Natural killer cell (primary cell): ENCODE measurements at regions not wholly inside any gene's neighbourhood (a gene's known extent, or its start where the extent isn't known, plus 50 kb on each side); places are given as distances from the start of the nearest gene placed in this dataset.

Experiments
- ATAC-seq, 3 donors: fragments of 150-1000 bp in 2 of 3; fragments of 200-7000 bp in 1 of 3; cut with Tn5 transposase; 1 replicate in 1 of 3; 2 replicates in 2 of 3; pipeline ENCODE4 v1.10.0; 2021; ENCODE audit warnings: mild to moderate bottlenecking in 2 of 3, moderate library complexity in 2 of 3
- DNase-seq, 2 donors: peaks; one replicate each; pipeline versions ENCODE4 v3.0.0 to v3.0.0-alpha.2; 2013 to 2021; ENCODE audit warnings: mixed read lengths in 1 of 2
- H3K27ac ChIP-seq: one replicate; pipeline ENCODE4 v1.5.1; 2013; ENCODE audit warnings: mild to moderate bottlenecking, low read length
- H3K27me3 ChIP-seq: one replicate; pipeline ENCODE4 v1.6.1; 2013; ENCODE audit warnings: low read length; ENCODE audit not compliant: control insufficient read depth, insufficient read depth
- H3K36me3 ChIP-seq: one replicate; pipeline ENCODE4 v1.6.1; 2013; ENCODE audit warnings: low read length; ENCODE audit not compliant: control insufficient read depth, insufficient read depth
- H3K4me1 ChIP-seq: one replicate; pipeline ENCODE4 v1.6.1; 2013; ENCODE audit warnings: low read length; ENCODE audit not compliant: control insufficient read depth, insufficient read depth
- H3K4me3 ChIP-seq: one replicate; pipeline ENCODE4 v1.5.1; 2013; ENCODE audit warnings: low read length
- H3K9me3 ChIP-seq: one replicate; pipeline ENCODE4 v1.6.1; 2013; ENCODE audit warnings: low read length; ENCODE audit not compliant: control insufficient read depth, insufficient read depth
- H3K27ac Mint-ChIP-seq, 2 donors: one replicate each; pipeline ENCODE4 v1.8.0; 2022; ENCODE audit warnings: mild to moderate bottlenecking in 2 of 2, mixed read lengths in 2 of 2, moderate library complexity in 1 of 2
- H3K27me3 Mint-ChIP-seq, 2 donors: one replicate each; pipeline ENCODE4 v1.8.0; 2022; ENCODE audit warnings: low read depth in 2 of 2, mixed read lengths in 2 of 2
- H3K36me3 Mint-ChIP-seq: one replicate; pipeline ENCODE4 v1.8.0; 2022; ENCODE audit warnings: mixed read lengths
- H3K4me1 Mint-ChIP-seq, 2 donors: one replicate each; pipeline ENCODE4 v1.8.0; 2022; ENCODE audit warnings: mixed read lengths in 2 of 2
- H3K4me3 Mint-ChIP-seq: one replicate; pipeline ENCODE4 v1.8.0; 2022; ENCODE audit warnings: mild to moderate bottlenecking, moderate library complexity, mixed read lengths
- H3K9me3 Mint-ChIP-seq, 2 donors: one replicate each; pipeline ENCODE4 v1.8.0; 2022; ENCODE audit warnings: mixed read lengths in 2 of 2
- CTCF ChIP-seq: fragments of 200-600 bp; IDR thresholded peaks from one replicate; pipeline ENCODE4 v1.8.0; 2022; ENCODE audit warnings: antibody characterized with exemption
- WGBS: methylation state at CpG from one replicate; pipeline ENCODE4 v1.1.7; 2013; ENCODE audit warnings: missing lambda C conversion rate; ENCODE audit not compliant: insufficient coverage; 5-methylcytosine and 5-hydroxymethylcytosine counted together
- intact Hi-C: fragments of 100-400 bp; cut with micrococcal nuclease; formaldehyde crosslinking; loops from one replicate; pipeline ENCODE4 v1.14.2; 2022

GRCh38 chr6:111957623-111958315 lies 84.5 kb upstream of the FYN start:
- Histone ChIP-seq H3K4me1 (no peaks in the 10 kb centered on the region), H3K4me3 (no peak overlapping the region)

DNA sequence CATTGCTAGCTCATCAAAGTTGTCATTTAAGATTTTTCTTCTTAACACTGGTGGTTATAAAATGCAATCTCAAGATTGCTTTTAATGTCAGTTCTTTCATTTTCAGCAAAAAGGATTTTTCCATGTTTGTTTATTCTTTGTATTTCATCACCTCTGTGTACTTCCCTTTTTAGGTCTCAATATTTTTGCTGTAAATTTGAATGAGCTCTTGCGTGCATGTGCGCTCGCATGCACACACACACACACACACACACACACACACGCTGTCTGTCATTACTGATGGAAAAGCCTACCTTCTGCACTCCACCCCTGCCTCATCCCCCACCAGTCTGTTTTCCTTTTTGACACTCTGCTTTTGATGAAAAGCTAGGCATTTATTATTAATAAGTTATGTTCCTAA lies 85.3 kb upstream of the FYN start:
- no peak overlapping the region for H3K4me3 Mint-ChIP-seq
- Histone ChIP-seq H3K4me3 (no peak overlapping the region), H3K27me3 (no peaks in the 10 kb centered on the region), H3K27ac (no peak overlapping the region), H3K4me1 (no peaks in the 10 kb centered on the region), H3K36me3 (no peaks in the 10 kb centered on the region), H3K9me3 (no peaks in the 10 kb centered on the region)
- H3K4me1 Mint-ChIP-seq = no peaks in the 10 kb centered on the region
- WGBS = 56% methylated on average over 4 of the region's 4 CpGs
- no peak for TF ChIP-seq CTCF
- no peak overlapping the region for H3K27ac Mint-ChIP-seq
- DNase-seq (no peak), ATAC-seq (no peak)
- H3K9me3 Mint-ChIP-seq = no peaks in the 10 kb centered on the region
- peaks cover 3 to 5% of the 10 kb centered on the region in 2 donors for H3K27me3 Mint-ChIP-seq
- no peaks in the 10 kb centered on the region for H3K36me3 Mint-ChIP-seq
- intact Hi-C loops = no loop called here

More at GRCh38 chr6:111957623-111958315, 84.5 kb upstream of the FYN start:
- Mint-ChIP-seq H3K4me1 (no peaks in the 10 kb centered on the region), H3K27ac (no peak overlapping the region), H3K36me3 (no peaks in the 10 kb centered on the region), H3K4me3 (no peak overlapping the region), H3K9me3 (no peaks in the 10 kb centered on the region), H3K27me3 (peaks cover 3 to 5% of the 10 kb centered on the region in 2 donors)
- Histone ChIP-seq H3K27ac (no peak overlapping the region), H3K36me3 (no peaks in the 10 kb centered on the region), H3K9me3 (no peaks in the 10 kb centered on the region), H3K27me3 (no peaks in the 10 kb centered on the region)
- WGBS = 91% methylated on average over 10 of the region's 10 CpGs
- ATAC-seq (no peak), DNase-seq (no peak)
- no peak for TF ChIP-seq CTCF
- intact Hi-C loops = no loop called here

GRCh38 chr6:111959766-111960165 lies 86.5 kb upstream of the FYN start:
- no peaks in the 10 kb centered on the region for H3K27me3 ChIP-seq
- ATAC-seq = no peak
- peaks cover 8 to 10% of the 10 kb centered on the region in 2 donors for H3K27me3 Mint-ChIP-seq
- no peaks in the 10 kb centered on the region for H3K9me3 Mint-ChIP-seq
- no peaks in the 10 kb centered on the region for H3K4me1 ChIP-seq
- no peak overlapping the region for H3K4me3 ChIP-seq
- H3K27ac Mint-ChIP-seq = no peak overlapping the region
- H3K4me3 Mint-ChIP-seq = no peak overlapping the region
- H3K27ac ChIP-seq = no peak overlapping the region
- no peaks in the 10 kb centered on the region for H3K9me3 ChIP-seq
- H3K4me1 Mint-ChIP-seq = no peaks in the 10 kb centered on the region
- 80% methylated on average over 6 of the region's 6 CpGs for WGBS
- no peaks in the 10 kb centered on the region for H3K36me3 Mint-ChIP-seq
- intact Hi-C loops = no loop called here
- no peak for DNase-seq
- no peak for TF ChIP-seq CTCF
- no peaks in the 10 kb centered on the region for H3K36me3 ChIP-seq

DNA sequence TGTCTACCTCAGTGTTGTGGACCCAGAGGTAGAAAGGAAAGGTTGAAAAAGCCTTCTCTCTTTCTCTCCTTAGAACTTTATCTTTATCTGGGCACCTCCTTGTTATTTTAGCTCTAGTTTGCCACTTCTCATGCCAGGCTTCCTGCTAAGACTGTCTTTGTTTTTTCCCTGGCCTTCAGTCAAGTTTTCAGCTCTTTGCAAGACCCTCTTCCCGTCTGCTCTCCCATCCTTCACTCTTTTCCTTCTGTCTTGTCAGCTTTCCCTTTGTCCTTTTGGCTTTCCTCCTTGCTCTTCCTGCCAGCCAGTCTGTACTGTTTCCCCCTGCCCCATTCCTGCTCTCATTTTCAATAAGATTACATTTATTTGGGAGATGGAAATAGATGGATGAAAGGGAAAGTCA lies 86.8 kb upstream of the CCN6 start:
- Mint-ChIP-seq H3K27ac (no peak overlapping the region), H3K4me3 (no peak overlapping the region), H3K4me1 (no peaks in the 10 kb centered on the region), H3K36me3 (no peaks in the 10 kb centered on the region), H3K27me3 (peaks cover 19 to 32% of the 10 kb centered on the region in 2 donors), H3K9me3 (no peaks in the 10 kb centered on the region)
- no peak overlapping the region for H3K27ac ChIP-seq
- no peaks in the 10 kb centered on the region for H3K36me3 ChIP-seq
- ATAC-seq (no peak), DNase-seq (no peak)
- H3K4me3 ChIP-seq = no peak overlapping the region
- WGBS = 100% methylated on average over 1 of the region's 1 CpG
- H3K27me3 ChIP-seq = peaks cover 2% of the 10 kb centered on the region
- intact Hi-C loops = no loop called here
- no peaks in the 10 kb centered on the region for H3K4me1 ChIP-seq
- H3K9me3 ChIP-seq = no peaks in the 10 kb centered on the region
- TF ChIP-seq CTCF = no peak
